GM12865 (cell line): ENCODE measurements at regions not wholly inside any gene's neighbourhood (a gene's known extent, or its start where the extent isn't known, plus 50 kb on each side); places are given as distances from the start of the nearest gene placed in this dataset.
"Not testable (repeated sequence)": the region's sequence is repeated elsewhere in the genome, so short reads cannot be mapped to it uniquely, and the experiment has no call there.

Source experiments
- DNase-seq: peaks from one replicate; pipeline ENCODE4 v3.0.0; 2010; ENCODE audit warnings: low read depth
- H3K4me3 ChIP-seq: 2 replicates; pipeline ENCODE4 v1.5.1; 2011; ENCODE audit warnings: mild to moderate bottlenecking, low read depth, low read length, control low read depth
- TF ChIP-seq, protein P1 (sequence below): IDR thresholded peaks from 2 replicates; pipeline ENCODE4 v1.5.1; 2011; ENCODE audit warnings: low read length, control low read depth, low read depth, inconsistent platforms; ENCODE audit not compliant: insufficient read depth; ENCODE audit errors: missing control alignments

GRCh38 chrX:27336466-27337091 is 126.6 kb downstream of the PPP4R3C start:
- H3K4me3 ChIP-seq = no peak overlapping the region
- TF ChIP-seq, protein P1, sequence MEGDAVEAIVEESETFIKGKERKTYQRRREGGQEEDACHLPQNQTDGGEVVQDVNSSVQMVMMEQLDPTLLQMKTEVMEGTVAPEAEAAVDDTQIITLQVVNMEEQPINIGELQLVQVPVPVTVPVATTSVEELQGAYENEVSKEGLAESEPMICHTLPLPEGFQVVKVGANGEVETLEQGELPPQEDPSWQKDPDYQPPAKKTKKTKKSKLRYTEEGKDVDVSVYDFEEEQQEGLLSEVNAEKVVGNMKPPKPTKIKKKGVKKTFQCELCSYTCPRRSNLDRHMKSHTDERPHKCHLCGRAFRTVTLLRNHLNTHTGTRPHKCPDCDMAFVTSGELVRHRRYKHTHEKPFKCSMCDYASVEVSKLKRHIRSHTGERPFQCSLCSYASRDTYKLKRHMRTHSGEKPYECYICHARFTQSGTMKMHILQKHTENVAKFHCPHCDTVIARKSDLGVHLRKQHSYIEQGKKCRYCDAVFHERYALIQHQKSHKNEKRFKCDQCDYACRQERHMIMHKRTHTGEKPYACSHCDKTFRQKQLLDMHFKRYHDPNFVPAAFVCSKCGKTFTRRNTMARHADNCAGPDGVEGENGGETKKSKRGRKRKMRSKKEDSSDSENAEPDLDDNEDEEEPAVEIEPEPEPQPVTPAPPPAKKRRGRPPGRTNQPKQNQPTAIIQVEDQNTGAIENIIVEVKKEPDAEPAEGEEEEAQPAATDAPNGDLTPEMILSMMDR = peak; percentile 67
- peak; percentile 22 for DNase-seq

DNA sequence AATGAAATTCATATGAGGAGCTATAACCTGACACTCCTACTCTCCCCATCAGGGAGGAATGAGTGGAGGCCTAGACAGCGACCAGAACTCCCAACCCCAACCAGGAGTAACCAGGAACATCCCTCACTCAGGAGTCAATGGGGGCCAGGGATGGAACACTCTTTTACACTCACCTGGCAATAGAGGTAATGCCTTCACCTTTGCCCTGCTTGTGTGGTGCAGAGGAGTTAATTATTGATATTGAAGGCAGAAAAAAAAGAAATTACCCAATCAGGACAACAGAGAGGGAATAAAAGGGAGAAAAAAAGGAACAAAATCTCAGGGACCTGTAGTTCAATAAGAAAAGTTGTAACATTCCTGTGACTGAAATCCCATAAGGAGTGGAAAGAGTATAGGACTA is 141.5 kb downstream of the PPP4R3C start:
- DNase-seq = no peak
- TF ChIP-seq, protein P1 = no peak
- no peak overlapping the region for H3K4me3 ChIP-seq

DNA sequence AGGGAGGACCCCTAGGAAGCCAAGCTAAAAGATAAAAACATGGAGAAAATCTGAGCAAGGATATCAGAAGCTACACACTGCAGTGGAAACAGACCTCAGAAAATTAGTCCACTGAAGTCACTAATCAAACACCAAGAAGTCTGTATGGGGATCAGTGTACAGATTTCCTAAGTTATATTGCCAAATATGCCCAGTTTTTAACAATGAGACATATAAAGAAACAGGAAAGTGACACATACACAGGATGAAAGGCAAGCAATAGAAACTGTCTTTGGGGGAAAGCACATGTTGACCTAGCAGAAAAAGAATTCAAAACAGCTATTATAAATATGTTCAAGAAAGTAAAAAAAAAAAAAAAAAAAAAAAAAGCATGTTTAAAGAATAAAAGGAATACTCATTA is 153.7 kb downstream of the PPP4R3C start:
- no peak overlapping the region for H3K4me3 ChIP-seq
- DNase-seq = no peak
- TF ChIP-seq, protein P1 = no peak

DNA sequence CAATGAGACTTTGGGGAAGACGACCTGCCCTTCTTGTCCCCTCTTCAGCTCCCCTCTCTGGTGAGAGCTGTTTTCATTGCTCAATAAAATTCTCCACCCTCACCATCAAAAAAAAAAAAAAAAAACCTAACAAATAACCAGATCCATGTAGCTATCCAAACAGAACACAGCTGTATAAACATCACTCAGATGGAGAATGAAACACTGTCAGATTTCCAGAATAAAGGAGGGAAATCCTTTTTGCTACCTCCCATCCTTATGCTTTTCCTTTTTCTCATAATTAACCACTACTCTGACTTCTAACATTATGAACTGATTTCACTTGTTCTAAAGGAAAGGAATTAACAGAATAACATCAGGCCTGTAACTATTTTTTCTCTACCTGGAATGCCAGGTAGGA is 155.6 kb downstream of the PPP4R3C start:
- TF ChIP-seq, protein P1 = no peak
- no peak overlapping the region for H3K4me3 ChIP-seq
- DNase-seq = no peak

GRCh38 chrX:27292552-27292951 is 170.6 kb downstream of the PPP4R3C start:
- not testable (repeated sequence) for DNase-seq, H3K4me3 ChIP-seq

DNA sequence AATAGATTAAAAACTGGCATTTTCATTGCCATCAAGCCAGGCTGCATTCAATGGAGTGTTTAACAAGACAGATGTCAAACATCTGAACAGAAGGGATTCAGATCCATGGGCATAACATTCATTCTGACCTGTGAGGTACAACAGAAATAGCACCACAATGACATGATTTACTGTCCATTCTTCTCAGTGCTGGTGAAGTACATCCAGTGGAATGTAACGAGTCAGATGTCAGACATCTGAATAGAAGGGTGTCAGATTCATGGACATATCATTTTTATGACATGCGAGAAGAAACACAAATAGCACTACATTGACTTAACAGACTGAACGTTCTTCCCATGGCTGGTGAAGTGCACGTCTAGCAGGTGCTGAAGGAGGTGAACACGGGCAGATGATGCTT is 186.4 kb downstream of the PPP4R3C start:
- DNase-seq = no peak
- H3K4me3 ChIP-seq = no peak overlapping the region
- TF ChIP-seq, protein P1 = no peak

DNA sequence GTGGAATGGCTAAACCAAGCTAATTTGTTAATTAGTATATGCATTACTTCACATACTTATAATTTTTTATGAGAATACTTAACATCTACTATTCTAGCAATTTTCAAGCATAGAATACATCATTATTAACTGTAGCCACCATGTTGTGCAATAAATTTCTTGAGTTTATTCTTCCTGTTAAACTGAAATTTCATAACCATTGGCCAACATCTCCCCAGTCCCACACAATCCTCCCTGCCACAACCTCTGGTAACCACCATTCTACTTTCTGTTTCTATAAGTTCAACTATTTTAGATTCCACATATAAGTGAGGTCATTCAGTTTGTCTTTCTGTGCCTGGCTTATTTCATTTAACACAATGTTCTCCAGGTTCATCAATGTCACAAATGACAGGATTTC is 208.5 kb downstream of the PPP4R3C start:
- no peak overlapping the region for H3K4me3 ChIP-seq
- TF ChIP-seq, protein P1 = no peak
- no peak for DNase-seq
